ENCODE measurements at regions not wholly inside any gene's neighbourhood (a gene's known extent, or its start where the extent isn't known, plus 50 kb on each side); places are given as distances from the start of the nearest gene placed in this dataset.

- Histone ChIP-seq H3K4me1 (ENCODE audit: insufficient read depth) (no peaks in the 10 kb centered on the region), H3K4me3 (no peak overlapping the region), H2AFZ (no peak overlapping the region), H3K9me2 (replicated peaks; ENCODE audit: insufficient read depth) (no peaks in the 10 kb centered on the region), H4K20me1 (ENCODE audit: insufficient read depth, poor library complexity, severe bottlenecking) (no peaks in the 10 kb centered on the region), H3K36me3 (replicated peaks; ENCODE audit: insufficient read depth, low read depth) (no peaks in the 10 kb centered on the region), H3K27me3 (no peaks in the 10 kb centered on the region), H3K27ac (no peak overlapping the region), H3K79me2 (no peaks in the 10 kb centered on the region), H3K9me3 (ENCODE audit: low read depth) (no peaks in the 10 kb centered on the region), H3K4me2 (no peak overlapping the region)
- no peak for DNase-seq (ENCODE audit: low spot score)
- 76% methylated on average over 6 of the region's 6 CpGs for WGBS (ENCODE audit: low lambda C conversion rate, missing lambda C conversion rate)
- no peak for TF ChIP-seq EZH2 (IDR thresholded peaks at IDR 0.05; ENCODE audit: borderline replicate concordance)
Measured at GRCh38 chr14:98634043-98634820, 637.8 kb downstream of the BCL11B start.

GRCh38 chr14:98638366-98638765 lies 633.6 kb downstream of the BCL11B start:
- no peak for TF ChIP-seq EZH2 (IDR thresholded peaks at IDR 0.05; ENCODE audit: borderline replicate concordance)
- no peak for TF ChIP-seq EZH2phosphoT487 (IDR thresholded peaks at IDR 0.05; ENCODE audit: low read depth, severe bottlenecking, unreplicated experiment)
- TF ChIP-seq CTCF (IDR thresholded peaks at IDR 0.05; ENCODE audit: poor library complexity) = no peak
- H3K36me3 ChIP-seq (replicated peaks; ENCODE audit: insufficient read depth, low read depth) = no peaks in the 10 kb centered on the region
- no peak overlapping the region for H3K4me3 ChIP-seq
- WGBS (ENCODE audit: low lambda C conversion rate, missing lambda C conversion rate) = 89% methylated on average over 3 of the region's 3 CpGs
- H3K9me3 ChIP-seq (ENCODE audit: low read depth) = no peaks in the 10 kb centered on the region
- no peak overlapping the region for H2AFZ ChIP-seq
- no peaks in the 10 kb centered on the region for H3K27me3 ChIP-seq
- DNase-seq (ENCODE audit: low spot score) = no peak
- no peaks in the 10 kb centered on the region for H3K9me2 ChIP-seq (replicated peaks; ENCODE audit: insufficient read depth)
- no peak overlapping the region for H3K27ac ChIP-seq
- no peaks in the 10 kb centered on the region for H3K4me1 ChIP-seq (ENCODE audit: insufficient read depth)
- H4K20me1 ChIP-seq (ENCODE audit: insufficient read depth, poor library complexity, severe bottlenecking) = no peaks in the 10 kb centered on the region
- H3K79me2 ChIP-seq = no peaks in the 10 kb centered on the region
- no peak overlapping the region for H3K4me2 ChIP-seq

GRCh38 chr14:98647754-98648153 lies 624.2 kb downstream of the BCL11B start:
- no peaks in the 10 kb centered on the region for H3K9me2 ChIP-seq (replicated peaks; ENCODE audit: insufficient read depth)
- H2AFZ ChIP-seq = no peak overlapping the region
- TF ChIP-seq CTCF (IDR thresholded peaks at IDR 0.05; ENCODE audit: poor library complexity) (no peak), EZH2phosphoT487 (IDR thresholded peaks at IDR 0.05; ENCODE audit: low read depth, severe bottlenecking, unreplicated experiment) (no peak), EZH2 (IDR thresholded peaks at IDR 0.05; ENCODE audit: borderline replicate concordance) (no peak)
- WGBS (ENCODE audit: low lambda C conversion rate, missing lambda C conversion rate) = 87% methylated on average over 5 of the region's 5 CpGs
- H3K27ac ChIP-seq = no peak overlapping the region
- peaks cover 2% of the 10 kb centered on the region for H4K20me1 ChIP-seq (ENCODE audit: insufficient read depth, poor library complexity, severe bottlenecking)
- no peaks in the 10 kb centered on the region for H3K79me2 ChIP-seq
- H3K36me3 ChIP-seq (replicated peaks; ENCODE audit: insufficient read depth, low read depth) = no peaks in the 10 kb centered on the region
- no peak for DNase-seq (ENCODE audit: low spot score)
- no peak overlapping the region for H3K4me3 ChIP-seq
- no peaks in the 10 kb centered on the region for H3K9me3 ChIP-seq (ENCODE audit: low read depth)
- no peak overlapping the region for H3K4me2 ChIP-seq
- H3K4me1 ChIP-seq (ENCODE audit: insufficient read depth) = no peaks in the 10 kb centered on the region
- no peaks in the 10 kb centered on the region for H3K27me3 ChIP-seq

- no peaks in the 10 kb centered on the region for H4K20me1 ChIP-seq (ENCODE audit: insufficient read depth, poor library complexity, severe bottlenecking)
- H3K36me3 ChIP-seq (replicated peaks; ENCODE audit: insufficient read depth, low read depth) = no peaks in the 10 kb centered on the region
- no peak for DNase-seq (ENCODE audit: low spot score)
- no peak overlapping the region for H3K4me3 ChIP-seq
- no peaks in the 10 kb centered on the region for H3K9me3 ChIP-seq (ENCODE audit: low read depth)
- no peaks in the 10 kb centered on the region for H3K4me1 ChIP-seq (ENCODE audit: insufficient read depth)
- H3K27me3 ChIP-seq = no peaks in the 10 kb centered on the region
- H3K4me2 ChIP-seq = no peak overlapping the region
- H3K9me2 ChIP-seq (replicated peaks; ENCODE audit: insufficient read depth) = no peaks in the 10 kb centered on the region
- H2AFZ ChIP-seq = no peak overlapping the region
- TF ChIP-seq CTCF (IDR thresholded peaks at IDR 0.05; ENCODE audit: poor library complexity) = no peak
- TF ChIP-seq EZH2phosphoT487 (IDR thresholded peaks at IDR 0.05; ENCODE audit: low read depth, severe bottlenecking, unreplicated experiment) = no peak
- TF ChIP-seq EZH2 (IDR thresholded peaks at IDR 0.05; ENCODE audit: borderline replicate concordance) = no peak
- WGBS (ENCODE audit: low lambda C conversion rate, missing lambda C conversion rate) = 74% methylated on average over 3 of the region's 3 CpGs
- H3K79me2 ChIP-seq = no peaks in the 10 kb centered on the region
- H3K27ac ChIP-seq = no peak overlapping the region
Measured at GRCh38 chr14:98651037-98651436, 621.0 kb downstream of the BCL11B start.
